Bone marrow (tissue), 2 donors: ENCODE measurements at regions not wholly inside any gene's neighbourhood (a gene's known extent, or its start where the extent isn't known, plus 50 kb on each side); places are given as distances from the start of the nearest gene placed in this dataset.
"Not testable (repeated sequence)": the region's sequence is repeated elsewhere in the genome, so short reads cannot be mapped to it uniquely, and the experiment has no call there.

ENCODE experiments used
- DNase-seq, 2 donors: peaks; one replicate each; lab custom pipeline; 2025; lab: John Stamatoyannopoulos, UW

DNA sequence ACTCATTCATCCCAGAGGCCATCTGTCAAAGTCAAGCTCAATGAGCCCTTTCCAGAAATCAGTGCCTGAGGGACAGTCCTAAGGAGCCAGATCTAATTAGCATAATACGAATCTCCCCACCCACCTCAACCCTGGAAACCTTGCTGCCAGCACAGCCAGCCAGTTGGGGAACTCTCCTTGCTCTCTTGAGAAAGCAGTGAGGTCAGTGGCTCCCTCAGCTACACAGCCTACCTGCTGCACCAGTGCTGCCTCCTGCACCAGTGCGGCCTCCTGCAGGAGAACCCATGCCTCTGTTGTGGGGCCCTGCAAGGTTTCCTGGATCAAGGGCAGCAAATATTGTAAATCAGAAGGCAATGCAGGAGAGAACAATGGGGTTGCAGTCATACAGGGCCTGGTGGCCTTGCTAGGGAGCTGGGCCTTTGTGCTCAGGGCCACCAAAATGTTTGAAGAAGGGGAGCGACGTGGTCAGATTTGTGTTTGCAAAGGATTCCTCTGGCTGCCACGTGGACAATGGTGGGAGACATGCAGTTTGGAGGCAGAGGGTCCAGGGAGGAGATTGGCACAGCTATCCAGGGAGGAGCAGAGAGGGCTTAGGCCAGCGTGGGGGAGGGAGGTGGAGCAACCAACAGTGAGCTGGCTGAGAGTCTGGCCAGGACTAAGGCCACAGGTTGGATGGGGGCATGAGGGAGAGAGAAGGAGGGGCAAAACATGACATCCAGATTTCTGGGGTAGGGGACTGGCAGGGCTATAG, 124.3 kb upstream of the MAMLD1 start:
- no peak for DNase-seq

DNA sequence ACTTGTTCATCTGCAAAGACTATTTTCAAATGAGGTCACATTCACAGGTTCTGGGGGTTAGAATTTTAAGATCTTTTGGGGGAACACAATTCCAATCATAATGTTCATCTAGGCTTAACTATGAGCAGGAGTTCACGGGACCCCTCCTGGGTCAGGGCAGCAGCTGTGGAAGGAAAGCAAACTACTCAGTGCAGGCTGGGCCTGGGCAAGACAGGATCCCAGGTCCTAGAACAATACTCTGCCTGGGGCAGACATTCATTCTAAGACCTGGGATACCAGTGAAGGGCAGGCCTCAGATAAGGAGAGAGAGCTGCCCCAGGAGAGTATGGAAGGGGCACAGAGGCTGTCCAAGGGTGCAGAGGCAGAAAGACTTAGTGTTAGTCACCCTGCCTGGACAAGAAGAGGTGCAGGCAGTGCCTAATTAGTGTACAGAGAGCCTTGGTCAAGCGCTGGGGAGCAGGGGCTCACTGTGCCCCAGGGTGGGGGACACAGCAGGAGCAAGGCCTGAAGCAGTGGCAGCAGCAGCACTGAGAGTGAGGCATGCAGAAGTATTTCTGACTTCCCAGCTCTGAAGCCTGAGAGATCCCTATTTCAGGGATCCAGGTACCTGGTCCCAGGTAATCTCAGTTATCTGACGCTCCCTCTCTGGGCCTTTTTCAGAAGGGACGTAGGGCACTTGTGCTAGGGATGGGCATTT, 123.0 kb upstream of the MAMLD1 start:
- no peak for DNase-seq

DNA sequence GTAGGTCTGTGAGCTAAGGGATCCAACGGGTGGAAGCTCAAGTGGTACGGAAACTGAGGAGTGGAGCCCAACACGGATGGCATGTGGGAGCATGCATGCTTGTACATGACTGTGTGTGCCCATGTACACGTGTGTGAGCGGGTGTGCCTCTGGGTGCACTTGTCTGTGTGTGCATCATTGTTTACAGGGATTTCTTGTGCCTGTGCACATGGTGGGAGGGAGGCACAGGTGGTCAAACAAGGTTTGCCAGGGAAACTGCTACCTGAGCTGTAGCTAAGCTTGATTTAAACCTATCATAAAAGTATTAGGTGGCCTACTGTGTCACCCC, 122.5 kb upstream of the MAMLD1 start:
- DNase-seq: no peak

DNA sequence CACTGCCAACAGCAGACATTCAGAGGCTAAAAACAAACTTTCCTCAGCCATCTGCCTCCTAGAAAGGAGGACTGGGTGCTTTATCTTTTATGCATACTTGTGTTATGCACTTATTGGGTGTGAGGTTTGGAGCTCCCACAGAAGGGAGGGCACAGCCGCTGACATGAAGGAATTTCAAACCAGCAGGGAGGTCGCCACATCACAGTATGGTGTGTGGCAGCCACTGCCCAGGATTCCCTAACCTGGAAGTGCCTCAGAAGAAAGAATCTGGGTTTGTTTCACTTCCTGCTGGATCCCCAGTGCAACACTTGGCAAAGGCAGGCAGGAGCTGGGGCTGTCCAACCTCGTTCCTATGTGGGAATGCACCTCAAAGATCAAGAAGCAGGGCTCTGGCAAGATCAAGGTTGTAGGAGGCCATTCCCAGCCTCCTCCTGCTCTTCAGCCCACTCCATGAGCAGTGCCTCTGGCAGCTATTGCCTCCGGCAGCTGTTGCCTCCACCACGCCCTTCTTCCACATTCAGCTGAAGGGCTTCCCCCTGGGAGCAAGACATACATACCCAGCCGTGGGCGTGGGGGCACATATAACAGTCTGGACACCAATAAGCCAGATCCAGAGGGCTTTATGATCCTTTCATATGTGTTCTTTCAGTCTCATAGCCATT, 109.0 kb upstream of the MAMLD1 start:
- no peak for DNase-seq

DNA sequence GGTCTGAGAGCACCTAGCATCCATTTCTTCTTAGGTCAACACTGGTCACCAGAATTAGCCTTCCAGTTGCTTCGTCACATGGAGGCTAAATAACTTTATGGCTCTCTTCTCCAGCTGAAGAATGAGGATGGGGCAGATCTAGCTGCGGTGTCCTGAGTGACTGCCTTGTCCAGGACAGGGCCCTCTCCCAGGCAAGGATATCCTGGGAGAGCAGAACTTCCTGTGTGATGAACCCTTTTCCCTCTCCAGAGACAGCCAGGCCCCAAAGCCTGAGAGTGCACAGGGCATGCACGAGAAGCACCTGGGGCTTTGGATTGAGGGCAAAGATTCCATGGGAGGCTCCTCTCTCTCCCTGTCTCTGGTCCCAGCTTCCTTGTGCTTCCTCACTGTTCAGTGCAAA, 108.2 kb upstream of the MAMLD1 start:
- no peak for DNase-seq

DNA sequence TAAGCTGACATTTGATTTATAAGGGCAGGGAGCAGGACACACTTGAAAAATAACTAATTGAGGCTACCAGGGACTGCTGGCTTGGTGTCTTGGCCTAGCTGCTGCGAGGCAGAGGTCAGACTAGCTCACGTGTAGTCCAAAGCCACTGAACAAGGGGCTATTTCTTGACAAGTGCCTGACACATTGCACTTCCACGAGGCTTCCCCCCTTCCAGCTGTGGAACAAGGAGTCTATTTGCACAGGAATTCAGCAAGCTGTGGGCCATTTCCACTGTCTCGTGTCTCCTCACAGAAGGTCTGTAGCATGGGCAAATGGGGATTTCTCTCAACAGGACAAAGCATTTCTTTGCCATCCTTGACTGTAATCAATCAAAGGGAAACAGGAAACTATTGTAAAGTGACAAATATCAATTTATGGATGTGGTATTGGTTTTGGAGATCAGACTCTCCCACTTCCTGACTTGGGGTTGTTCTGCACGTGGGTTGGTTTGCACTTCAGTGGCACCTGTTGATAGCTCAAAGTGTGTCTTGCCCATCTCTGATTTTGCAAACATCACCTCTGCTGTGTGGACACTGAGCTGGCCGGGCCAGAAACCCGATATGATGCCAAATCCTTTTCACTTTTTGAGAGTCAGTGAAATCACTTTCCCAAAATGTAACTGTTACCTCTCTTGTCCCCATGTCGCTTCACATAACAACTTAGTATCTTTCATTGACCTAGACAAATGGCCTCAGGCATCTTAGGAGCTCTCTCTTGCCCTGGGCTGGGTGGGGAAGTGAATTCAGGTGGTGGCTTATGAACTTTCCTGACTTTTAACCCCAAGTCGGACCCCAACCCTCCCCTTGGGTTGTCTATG, 107.4 kb upstream of the MAMLD1 start:
- no peak for DNase-seq

DNA sequence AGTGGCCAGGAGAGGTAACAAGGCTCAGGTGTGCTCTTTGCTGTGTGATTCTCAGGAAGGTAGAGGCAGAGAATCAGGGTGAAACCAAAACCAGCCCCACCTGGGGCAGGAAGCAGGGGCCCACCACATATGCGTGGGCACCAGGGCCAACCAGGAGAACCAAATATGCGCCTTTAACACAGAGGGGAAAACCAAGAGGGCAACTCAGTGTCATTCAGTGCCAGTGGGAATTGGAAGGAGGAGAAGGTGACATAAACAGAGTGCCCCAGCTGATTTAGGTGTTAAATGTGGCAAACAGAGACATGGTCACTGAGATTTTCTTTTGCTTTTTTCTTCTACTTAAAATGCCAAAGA, 106.8 kb upstream of the MAMLD1 start:
- no peak for DNase-seq

DNA sequence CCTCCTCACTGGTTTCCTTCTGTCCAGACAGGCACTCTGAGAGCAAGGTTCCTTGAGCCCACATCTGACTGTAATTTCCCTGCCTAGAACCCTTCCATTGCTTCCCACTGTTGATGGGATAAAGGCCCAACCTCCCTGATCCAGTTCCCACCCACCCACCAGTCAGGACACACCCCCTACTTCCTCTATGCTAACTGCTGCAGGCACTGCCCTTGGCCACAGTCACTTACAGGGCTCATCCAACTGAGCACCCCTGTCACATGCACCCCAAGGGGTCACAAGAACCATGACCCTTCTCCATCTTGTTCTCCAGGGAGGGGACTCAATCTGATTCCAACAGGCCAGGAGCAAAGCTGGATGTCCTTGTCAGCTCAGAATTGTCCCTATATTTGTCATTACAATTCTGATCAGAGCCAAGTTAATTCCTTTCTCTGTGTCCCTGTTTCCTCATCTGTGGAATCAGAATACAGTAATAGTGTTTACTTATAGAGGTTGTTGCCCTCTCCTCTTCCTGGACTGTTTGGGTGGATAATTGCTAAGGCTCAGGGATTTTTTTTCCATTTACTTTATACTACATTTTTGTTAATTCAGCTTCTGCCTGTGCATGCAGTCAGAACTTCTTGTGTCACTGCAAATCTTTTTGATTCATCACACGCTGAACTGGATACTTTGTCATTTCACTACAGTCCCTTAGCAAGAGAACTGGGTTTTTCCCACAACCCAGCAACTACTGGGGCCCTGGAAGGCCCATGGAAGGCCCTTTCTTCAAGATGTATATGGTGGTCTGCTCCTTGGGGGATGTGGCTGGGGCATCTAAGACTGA, 105.6 kb upstream of the MAMLD1 start:
- DNase-seq: no peak

DNA sequence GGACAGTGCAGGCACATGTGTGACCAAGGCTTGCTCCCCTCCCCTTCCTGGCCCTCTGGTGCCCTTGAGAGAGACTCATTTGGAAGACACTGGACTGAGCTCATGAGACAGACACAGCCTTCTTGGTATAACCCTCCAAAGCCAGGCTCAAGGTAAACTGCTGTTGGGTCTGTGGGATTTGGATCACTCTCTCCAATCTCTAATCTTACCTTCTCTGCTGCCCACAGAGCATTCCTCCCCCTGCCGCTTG, 105.0 kb upstream of the MAMLD1 start:
- DNase-seq: no peak

DNA sequence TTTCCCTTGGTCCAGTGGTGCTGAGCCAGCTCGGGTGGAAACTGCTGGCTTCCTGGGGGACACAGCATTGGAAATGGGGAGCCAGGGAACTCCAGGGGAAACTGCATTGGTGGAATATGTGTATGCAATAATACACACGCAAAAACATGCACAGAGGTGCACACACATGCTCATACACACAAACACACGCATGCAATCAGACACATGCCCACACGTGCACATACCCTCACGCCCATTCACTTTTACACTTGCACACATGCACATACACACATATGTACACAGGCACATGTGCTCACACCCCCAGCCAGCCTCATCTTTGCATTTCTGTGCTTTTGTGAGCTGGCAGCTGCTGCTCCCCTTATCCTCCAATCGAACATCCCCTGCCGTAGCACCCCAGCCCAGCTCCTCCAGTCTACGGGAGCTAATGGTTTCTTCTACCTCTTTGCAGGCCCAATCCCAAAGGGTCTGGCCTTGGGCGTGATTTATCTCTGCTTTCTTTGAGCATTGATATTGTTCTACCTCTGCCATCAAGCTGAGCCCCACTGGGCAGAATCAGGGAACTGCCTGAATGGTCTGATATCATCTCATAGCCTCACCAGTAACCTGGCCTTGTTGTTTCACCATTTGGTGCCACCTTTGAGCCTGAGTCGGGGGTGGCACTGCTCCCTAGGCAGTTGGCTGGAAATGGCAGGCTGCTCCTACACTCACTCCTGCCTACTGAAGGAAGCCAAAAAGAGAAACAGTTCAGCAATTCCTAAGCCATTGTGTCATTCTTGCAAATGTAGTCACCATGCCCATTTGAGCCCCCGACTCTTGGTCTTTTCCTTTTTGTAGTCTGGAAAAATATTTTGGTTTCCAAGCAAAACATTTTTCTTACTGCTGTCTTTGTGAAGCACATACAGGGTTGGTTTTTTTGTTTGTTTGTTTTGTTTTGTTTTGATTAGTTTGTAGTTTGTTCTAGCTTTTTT, 104.4 kb upstream of the MAMLD1 start:
- DNase-seq: no peak

DNA sequence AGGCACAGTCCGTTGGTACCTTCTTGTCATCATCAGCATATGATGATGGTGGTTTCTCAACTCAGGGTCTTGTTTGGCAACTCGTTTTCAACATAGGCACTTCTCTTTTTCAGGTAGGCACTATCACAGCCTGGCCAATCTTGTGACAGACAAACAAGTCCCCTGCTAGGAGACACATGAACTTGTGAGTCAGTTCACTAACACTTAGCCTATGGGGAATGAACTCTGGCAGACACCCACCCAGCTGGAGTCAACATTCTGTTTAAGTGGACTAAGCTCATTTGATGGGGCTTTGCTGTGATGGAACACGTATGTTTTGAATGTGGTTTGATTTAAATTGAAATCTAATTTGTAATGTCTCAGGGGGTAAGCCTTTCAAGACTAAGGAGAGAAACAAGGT, 100.7 kb upstream of the MAMLD1 start:
- DNase-seq: no peak

DNA sequence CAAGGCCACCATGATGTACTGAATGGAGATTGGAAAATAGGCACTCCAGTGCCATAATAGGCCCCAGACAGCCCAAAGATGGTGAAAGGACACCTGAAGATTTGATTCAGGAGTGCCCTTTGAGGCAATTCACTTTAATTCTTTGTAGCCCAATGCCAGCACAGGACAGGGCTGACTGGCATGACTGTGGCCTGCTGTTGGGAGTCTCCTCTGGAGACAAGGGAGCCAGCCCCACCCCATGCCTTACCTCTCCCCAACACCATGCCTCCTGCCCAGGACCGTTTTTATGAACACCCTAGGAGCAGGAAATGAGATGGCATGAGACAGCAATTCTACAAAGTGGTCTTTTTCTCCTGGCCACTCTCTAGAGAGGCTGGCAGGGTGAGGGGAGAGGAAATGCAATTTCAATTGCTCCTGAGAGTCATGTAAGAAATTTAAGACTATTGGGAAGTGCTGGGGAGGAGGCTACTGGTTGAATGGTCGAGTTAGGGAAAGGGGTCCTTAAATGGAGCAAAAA, 94.2 kb upstream of the MAMLD1 start:
- no peak for DNase-seq

DNA sequence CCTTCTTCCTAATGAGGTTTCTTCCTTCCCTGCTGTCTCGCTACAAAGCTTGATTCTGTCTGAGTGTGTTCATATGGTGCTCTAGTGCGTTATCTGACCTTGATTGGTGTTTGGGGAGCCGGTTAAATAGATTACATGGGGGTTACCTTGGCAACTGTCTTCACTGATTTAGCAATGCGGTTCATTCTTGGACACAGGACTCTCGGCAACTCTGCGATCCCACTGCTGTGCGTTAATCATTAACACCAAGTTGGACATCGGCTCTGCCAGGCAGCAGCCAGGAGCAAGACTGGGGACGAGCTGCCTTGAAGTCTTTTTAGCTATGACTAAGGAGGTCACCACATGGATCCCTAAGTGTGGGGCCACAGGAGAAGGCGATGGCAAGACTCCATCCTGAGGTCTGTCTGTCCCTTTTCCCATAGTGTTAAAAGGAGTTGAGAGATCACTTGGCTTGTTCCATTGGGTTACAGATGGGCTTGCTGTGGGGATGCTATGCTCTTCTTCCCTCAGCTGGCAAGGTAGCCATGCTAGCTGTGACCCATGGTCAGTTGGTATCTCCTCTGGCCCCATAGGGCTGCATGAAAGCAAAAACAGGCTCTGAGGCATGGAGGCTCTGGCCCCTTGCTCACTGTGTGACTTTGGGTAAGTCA, 93.4 kb upstream of the MAMLD1 start:
- DNase-seq: no peak

DNA sequence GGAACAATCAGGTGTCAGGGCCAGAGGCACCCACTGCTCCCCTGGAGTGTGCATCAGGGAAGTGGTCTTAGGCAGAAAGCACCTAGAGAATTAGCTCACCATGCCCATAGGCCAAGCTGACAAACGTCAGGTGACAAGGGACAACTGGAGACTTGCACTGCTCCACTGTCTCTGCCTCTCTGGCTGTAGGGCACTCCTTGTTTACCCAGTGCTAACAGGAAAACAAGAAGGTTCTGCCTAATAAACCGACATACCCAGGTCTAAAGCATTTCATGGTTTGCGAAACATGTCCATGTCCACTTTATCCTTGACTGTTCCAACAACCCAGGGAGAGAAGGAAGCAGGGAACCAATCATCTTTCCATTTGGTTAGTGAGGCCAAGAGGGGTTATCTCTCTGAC, 92.5 kb upstream of the MAMLD1 start:
- no peak for DNase-seq

DNA sequence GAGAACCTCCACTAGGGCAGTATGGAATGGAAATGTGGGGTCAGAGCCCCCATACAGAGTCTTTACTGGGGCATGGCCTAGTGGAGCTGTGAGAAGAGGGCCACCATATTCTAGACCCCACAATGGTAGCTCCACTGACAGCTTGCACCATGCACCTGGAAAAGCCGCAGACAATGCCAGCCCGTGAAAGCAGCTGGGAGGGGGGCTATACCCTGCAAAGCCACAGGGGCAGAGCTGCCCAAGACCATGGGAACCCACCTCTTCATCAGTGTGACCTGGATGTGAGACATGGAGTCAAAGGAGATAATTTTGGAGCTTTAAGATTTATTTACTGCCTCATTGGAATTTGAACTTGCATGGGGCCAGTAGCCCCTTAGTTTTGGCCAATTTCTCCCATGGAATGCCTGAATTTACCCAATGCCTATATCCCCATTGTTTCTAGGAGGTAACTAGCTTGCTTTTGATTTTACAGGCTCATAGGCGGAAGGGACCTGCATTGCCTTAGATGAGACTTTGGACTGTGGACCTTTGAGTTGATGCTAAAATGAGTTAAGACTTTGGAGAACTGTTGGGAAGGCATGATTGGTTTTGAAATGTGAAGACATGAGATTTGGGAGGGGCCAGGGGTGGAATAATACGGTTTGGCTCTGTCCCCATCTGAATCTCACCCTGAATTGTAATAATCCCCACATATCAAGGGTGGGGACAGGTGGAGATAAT, 89.4 kb upstream of the MAMLD1 start:
- not testable (repeated sequence) for DNase-seq

DNA sequence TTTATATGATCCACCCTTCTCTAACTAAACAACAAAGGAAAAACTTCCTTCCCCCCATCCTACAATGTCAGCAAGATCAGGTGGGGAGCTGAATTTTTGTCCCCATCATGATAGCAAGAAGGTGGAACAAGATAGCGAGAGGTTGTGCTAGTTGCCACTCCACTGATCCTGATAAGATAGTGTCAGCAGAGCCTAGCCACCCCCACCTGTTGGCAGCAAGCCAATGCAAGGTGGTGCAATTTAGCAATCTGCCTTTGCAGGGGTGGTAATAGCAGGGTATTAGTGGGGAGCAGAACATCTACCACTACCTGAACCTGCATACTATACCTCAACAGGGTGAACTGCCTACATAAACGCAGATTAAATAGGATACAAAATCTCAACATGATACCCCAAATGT, 80.2 kb upstream of the MAMLD1 start:
- no peak for DNase-seq

DNA sequence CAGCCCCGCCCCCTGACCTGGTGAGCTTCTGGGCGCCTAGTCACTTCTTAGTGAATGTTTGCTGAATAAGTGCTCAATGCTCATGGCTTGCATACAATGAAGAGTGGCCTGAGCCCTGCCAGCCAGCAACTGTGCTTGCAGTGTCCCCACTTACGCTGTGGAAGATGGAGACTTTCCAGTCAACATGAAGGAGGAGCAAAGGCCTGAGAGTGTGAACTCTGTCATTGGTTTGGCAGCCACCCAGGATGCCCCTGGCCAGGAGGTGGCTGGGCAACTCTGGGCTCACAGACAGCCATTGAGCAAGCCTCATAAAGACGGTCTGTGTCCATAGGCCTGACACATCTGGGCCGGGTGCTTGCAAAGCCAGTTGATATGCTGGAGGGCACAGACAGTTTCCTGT, 72.1 kb upstream of the MAMLD1 start:
- no peak for DNase-seq

DNA sequence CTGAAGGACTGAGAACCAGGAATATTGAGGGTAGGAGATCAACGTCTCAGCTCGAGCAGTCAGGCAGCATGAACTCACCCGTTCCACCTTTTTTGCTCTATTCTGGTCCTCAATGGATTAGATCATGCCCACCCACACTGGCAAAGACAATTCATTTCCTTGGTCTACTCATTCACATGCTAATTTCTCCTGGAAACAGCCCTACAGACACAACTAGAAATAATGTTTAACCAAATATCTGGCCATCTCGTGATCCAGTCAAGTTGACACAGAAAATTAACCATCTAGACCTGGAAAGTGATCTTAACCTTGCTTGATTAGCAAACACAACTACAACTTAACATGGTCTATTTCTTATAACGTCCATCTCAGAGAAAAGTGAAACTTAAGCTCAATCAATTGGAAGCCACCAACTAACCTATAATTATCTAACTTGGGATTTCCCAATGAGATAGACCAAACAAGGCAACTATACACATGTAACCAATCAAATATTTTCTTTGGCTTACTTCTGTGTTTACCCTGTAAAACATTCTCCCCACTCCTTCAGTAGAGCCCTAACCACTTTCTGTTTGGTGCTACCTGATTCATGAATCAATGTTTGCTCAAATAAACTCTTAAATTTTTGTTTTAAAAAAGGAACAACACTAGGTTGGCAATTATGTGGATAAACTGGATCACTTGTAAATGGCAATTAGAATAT, 69.7 kb upstream of the MAMLD1 start:
- no peak for DNase-seq
